Fibroblast of lung (primary cell): ENCODE measurements at regions not wholly inside any gene's neighbourhood (a gene's known extent, or its start where the extent isn't known, plus 50 kb on each side); places are given as distances from the start of the nearest gene placed in this dataset.

ENCODE experiments used
- DNase-seq, 2 donors: peaks; one replicate each; pipeline versions ENCODE4 v3.0.0 to v3.0.0-alpha.2; 2010; ENCODE audit warnings: low read depth in 2 of 2
- H2AFZ ChIP-seq: 2 replicates; pipeline ENCODE4 v1.5.1; 2012; ENCODE audit warnings: low read length, control low read depth, inconsistent platforms
- H3K27ac ChIP-seq: 2 replicates; pipeline ENCODE4 v1.5.1; 2011; ENCODE audit warnings: low read length, control low read depth; ENCODE audit not compliant: insufficient read depth
- H3K27me3 ChIP-seq: 2 replicates; pipeline ENCODE4 v1.5.1; 2011; ENCODE audit warnings: mild to moderate bottlenecking, low read length; ENCODE audit not compliant: control insufficient read depth, insufficient read depth
- H3K36me3 ChIP-seq: 2 replicates; pipeline ENCODE4 v1.5.1; 2011; ENCODE audit warnings: low read length; ENCODE audit not compliant: control insufficient read depth, insufficient read depth
- H3K4me1 ChIP-seq: 2 replicates; pipeline ENCODE4 v1.5.1; 2011; ENCODE audit warnings: low read length; ENCODE audit not compliant: control insufficient read depth, insufficient read depth; ENCODE audit errors: extremely low read depth
- H3K4me2 ChIP-seq: 2 replicates; pipeline ENCODE4 v1.5.1; 2011; ENCODE audit warnings: low read length, control low read depth; ENCODE audit not compliant: insufficient read depth; ENCODE audit errors: extremely low read depth
- H3K4me3 ChIP-seq, 4 experiments: fragments of 200-600 bp in 1 of 4; sonication (generic) in 1 of 4; replicated peaks in 1 of 4; 2 replicates each; pipeline ENCODE4 v1.5.1; 2011 to 2016; ENCODE audit warnings: low read length in 4 of 4, low read depth in 3 of 4, mild to moderate bottlenecking in 3 of 4, control low read depth in 2 of 4, inconsistent platforms in 1 of 4, mixed read lengths in 1 of 4; ENCODE audit not compliant: insufficient read depth in 1 of 4; ENCODE audit errors: control extremely low read depth in 1 of 4
- H3K79me2 ChIP-seq: 2 replicates; pipeline ENCODE4 v1.5.1; 2012; ENCODE audit warnings: mild to moderate bottlenecking, low read length, inconsistent platforms; ENCODE audit not compliant: control insufficient read depth, insufficient read depth
- H3K9ac ChIP-seq: 2 replicates; pipeline ENCODE4 v1.5.1; 2011; ENCODE audit warnings: mild to moderate bottlenecking, low read length, control low read depth; ENCODE audit not compliant: insufficient read depth
- H3K9me3 ChIP-seq: 2 replicates; pipeline ENCODE4 v1.5.1; 2012; ENCODE audit warnings: low read depth, low read length; ENCODE audit not compliant: control insufficient read depth, insufficient read depth
- H4K20me1 ChIP-seq: 2 replicates; pipeline ENCODE4 v1.5.1; 2011; ENCODE audit warnings: low read length; ENCODE audit not compliant: control insufficient read depth, insufficient read depth; ENCODE audit errors: extremely low read depth
- EZH2 ChIP-seq: IDR thresholded peaks from 2 replicates; pipeline ENCODE4 v1.5.1; 2012; ENCODE audit warnings: low read length, control low read depth, mild to moderate bottlenecking; ENCODE audit errors: missing control alignments
- TF ChIP-seq, protein P1 (sequence below), 2 donors: IDR thresholded peaks in 1 of 2; conservative IDR thresholded peaks in 1 of 2; 1 replicate in 1 of 2; 2 replicates in 1 of 2; pipeline ENCODE4 v1.5.1; 2011 to 2012; ENCODE audit warnings: low read length in 2 of 2, control low read depth in 1 of 2, inconsistent platforms in 1 of 2, low read depth in 1 of 2, mild to moderate bottlenecking in 1 of 2

DNA sequence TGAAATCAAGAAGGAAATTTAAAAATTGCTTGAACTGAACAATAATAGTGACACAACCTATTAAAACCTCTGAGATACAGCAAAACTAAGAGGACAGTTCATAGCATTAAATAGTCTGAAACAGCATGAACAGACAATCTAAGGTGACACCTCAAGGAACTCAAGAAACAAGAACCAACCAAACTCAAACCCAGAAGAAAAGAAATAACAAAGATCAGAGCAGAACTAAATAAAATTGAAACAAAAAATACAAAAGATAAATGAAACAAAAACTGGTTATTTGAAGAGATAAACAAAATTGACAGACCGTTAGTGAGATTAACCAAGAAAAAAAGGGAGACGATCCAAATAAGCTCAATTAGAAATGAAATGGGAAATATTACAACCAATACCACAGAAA lies 122.8 kb upstream of the TOP3B start:
- Histone ChIP-seq H2AFZ (no peak overlapping the region), H3K9me3 (no peaks in the 10 kb centered on the region), H3K4me2 (no peak overlapping the region), H3K4me1 (no peaks in the 10 kb centered on the region), H3K36me3 (no peaks in the 10 kb centered on the region), H3K27me3 (no peaks in the 10 kb centered on the region), H3K27ac (no peak overlapping the region), H3K9ac (no peak overlapping the region), H4K20me1 (no peaks in the 10 kb centered on the region), H3K4me3 (no peak overlapping the region), H3K79me2 (no peaks in the 10 kb centered on the region)
- TF ChIP-seq, protein P1, sequence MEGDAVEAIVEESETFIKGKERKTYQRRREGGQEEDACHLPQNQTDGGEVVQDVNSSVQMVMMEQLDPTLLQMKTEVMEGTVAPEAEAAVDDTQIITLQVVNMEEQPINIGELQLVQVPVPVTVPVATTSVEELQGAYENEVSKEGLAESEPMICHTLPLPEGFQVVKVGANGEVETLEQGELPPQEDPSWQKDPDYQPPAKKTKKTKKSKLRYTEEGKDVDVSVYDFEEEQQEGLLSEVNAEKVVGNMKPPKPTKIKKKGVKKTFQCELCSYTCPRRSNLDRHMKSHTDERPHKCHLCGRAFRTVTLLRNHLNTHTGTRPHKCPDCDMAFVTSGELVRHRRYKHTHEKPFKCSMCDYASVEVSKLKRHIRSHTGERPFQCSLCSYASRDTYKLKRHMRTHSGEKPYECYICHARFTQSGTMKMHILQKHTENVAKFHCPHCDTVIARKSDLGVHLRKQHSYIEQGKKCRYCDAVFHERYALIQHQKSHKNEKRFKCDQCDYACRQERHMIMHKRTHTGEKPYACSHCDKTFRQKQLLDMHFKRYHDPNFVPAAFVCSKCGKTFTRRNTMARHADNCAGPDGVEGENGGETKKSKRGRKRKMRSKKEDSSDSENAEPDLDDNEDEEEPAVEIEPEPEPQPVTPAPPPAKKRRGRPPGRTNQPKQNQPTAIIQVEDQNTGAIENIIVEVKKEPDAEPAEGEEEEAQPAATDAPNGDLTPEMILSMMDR (conservative IDR thresholded peaks at IDR 0.05 in 1 of 2, IDR thresholded peaks at IDR 0.05 in 1 of 2; ENCODE audit: low read depth in 1 of 2, low read length in 2 of 2), result no peak
- no peak for TF ChIP-seq EZH2
- DNase-seq, result no peak

DNA sequence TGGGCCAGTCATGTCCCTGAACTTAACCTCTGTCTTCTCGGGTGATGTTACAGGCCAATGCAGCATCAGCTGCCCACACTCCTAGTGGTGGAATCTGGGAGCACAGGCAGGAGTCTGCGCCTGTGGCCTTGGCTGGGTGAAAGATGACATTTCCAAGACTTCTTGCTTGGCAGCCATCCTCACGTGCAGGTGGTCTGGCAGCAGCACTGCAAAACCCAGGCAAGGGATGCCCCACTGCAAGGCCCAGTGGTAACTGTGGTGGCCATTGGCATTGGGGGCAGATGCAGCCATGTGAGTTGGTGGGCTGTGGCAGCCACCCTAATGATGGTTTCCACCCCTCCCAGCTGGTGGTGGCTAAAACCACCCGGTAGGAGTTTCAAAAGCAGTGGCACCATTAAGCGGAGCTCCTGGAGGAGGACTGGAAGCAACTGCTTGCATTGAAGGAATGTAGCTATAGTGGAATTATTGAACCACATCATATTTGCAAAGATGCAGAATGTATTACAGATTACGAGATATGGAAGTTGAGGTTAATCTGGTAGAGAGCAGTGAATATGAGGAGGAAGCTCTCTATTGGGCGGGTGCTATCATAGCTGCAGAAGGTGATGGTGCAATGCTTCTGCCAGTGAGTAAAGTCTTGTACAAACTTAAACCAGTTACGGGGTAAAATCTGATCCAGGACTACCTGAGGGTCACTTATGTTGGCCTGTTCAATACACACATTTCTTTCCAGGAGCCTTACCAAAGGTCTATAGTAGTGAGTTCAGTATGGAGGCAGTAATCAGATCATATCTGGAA lies 120.7 kb upstream of the TOP3B start:
- TF ChIP-seq EZH2, result no peak
- TF ChIP-seq, protein P1 (conservative IDR thresholded peaks at IDR 0.05 in 1 of 2, IDR thresholded peaks at IDR 0.05 in 1 of 2; ENCODE audit: low read depth in 1 of 2, low read length in 2 of 2), result peak; percentile 29 to 59
- Histone ChIP-seq H3K27ac (no peak overlapping the region), H3K27me3 (no peaks in the 10 kb centered on the region)

DNA sequence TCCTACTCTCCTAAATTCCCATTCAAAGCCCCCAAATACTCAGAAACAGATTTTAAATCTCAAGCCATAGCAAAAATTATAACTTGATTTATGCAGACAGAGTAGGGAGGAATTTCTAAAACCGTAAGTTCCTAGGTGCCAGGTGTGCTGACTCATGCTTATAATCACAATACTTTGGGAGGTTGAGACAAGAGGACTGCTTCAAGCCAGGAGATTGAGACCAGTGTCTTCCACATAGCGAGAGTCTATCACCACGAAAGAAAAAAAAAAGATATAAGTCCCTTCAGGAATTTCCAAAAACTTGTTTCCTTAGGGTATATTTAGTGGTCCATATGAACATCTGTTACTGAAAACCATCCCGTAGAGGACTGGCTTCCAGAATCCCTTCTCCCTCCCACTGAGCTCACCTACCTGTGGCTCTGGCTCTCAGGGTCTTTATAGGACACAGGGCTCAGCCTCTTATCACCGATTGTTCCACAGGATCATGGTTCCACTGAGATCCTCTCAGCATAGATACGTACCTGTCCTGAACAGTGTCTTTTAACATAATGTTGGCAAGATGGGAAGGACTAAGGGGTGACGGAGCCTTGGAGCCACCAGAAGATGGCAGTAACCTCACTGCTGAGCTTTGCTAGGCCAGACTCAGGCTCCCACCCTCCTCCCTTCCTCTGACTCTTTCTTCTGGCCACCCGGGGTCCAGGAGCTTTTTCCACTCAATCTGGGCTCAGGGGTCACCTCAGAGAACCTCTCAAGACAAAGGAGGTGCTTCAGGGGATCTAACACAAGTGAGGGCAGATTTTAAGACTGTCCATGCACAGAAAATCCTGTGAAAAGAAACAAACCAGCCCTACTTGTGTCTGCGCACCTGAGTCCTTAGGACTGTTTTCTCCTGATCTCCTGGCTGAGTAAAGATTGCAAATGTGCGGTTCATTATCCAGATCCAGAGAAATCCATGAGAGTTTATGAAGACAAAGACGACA lies 117.5 kb upstream of the TOP3B start:
- DNase-seq, result no peak
- Histone ChIP-seq H3K9me3 (no peaks in the 10 kb centered on the region), H3K36me3 (no peaks in the 10 kb centered on the region), H3K4me1 (no peaks in the 10 kb centered on the region), H3K9ac (no peak overlapping the region), H3K4me2 (no peak overlapping the region), H3K27me3 (no peaks in the 10 kb centered on the region), H3K79me2 (no peaks in the 10 kb centered on the region), H2AFZ (no peak overlapping the region), H3K27ac (no peak overlapping the region), H4K20me1 (no peaks in the 10 kb centered on the region), H3K4me3 (no peak overlapping the region)
- TF ChIP-seq EZH2, result no peak
- TF ChIP-seq, protein P1 (conservative IDR thresholded peaks at IDR 0.05 in 1 of 2, IDR thresholded peaks at IDR 0.05 in 1 of 2; ENCODE audit: low read depth in 1 of 2, low read length in 2 of 2), result peak; percentile 14 to 47

More for the DNA sequence above, 120.7 kb upstream of the TOP3B start:
- Histone ChIP-seq H3K4me2 (no peak overlapping the region), H2AFZ (no peak overlapping the region), H3K36me3 (no peaks in the 10 kb centered on the region), H3K4me1 (no peaks in the 10 kb centered on the region), H3K4me3 (no peak overlapping the region), H3K9ac (no peak overlapping the region), H3K79me2 (no peaks in the 10 kb centered on the region), H4K20me1 (no peaks in the 10 kb centered on the region), H3K9me3 (no peaks in the 10 kb centered on the region)
- DNase-seq, result no peak
